SK-MEL-5 (cell line): ENCODE measurements at regions not wholly inside any gene's neighbourhood (a gene's known extent, or its start where the extent isn't known, plus 50 kb on each side); places are given as distances from the start of the nearest gene placed in this dataset.
"Not testable (repeated sequence)": the region's sequence is repeated elsewhere in the genome, so short reads cannot be mapped to it uniquely, and the experiment has no call there.

Experiments used
- DNase-seq: peaks from one replicate; pipeline ENCODE4 v3.0.0-alpha.2; 2016; ENCODE audit warnings: low read depth, low spot score
- in situ Hi-C: cut with HindIII; loops from 2 replicates; pipeline ENCODE4 v1.10.0; 2016; ENCODE audit warnings: low sequenced_read_pairs, high pct_unique_total_duplicates, low pct_unique_long_range_greater_than_20kb

DNA sequence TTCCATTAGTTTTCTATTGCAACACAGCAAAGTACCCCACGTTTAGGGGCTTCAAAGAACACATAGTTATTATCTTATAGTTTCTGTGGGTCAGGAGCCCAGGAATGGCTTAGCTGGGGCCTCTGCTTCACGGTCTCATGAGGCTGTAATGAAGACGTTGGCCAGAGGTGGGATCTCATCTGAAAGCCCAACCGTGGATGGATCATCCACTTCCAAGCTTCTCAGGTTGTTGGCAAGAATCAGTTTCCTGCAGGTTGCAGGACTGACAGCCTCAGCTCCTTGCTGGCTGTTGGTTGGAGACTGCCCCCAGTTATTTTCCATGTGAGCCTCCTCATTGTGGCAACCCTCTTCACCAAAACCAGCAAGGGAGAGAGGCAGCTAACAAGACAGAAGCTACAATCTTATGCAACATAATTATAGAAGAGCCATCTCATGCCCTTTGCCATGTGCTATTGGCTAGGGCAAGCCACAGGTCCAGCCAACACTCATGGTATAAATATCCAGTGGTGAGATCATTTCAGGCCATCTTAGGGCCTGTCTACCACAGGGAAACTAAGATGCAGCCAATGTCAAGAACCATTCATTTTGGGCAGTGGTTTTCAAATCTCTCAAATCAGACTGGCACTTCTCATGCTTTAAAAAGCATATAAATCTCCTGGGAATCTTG lies 452.4 kb downstream of the MED13L start:
- DNase-seq, result no peak
- in situ Hi-C loops, result no loop called here

DNA sequence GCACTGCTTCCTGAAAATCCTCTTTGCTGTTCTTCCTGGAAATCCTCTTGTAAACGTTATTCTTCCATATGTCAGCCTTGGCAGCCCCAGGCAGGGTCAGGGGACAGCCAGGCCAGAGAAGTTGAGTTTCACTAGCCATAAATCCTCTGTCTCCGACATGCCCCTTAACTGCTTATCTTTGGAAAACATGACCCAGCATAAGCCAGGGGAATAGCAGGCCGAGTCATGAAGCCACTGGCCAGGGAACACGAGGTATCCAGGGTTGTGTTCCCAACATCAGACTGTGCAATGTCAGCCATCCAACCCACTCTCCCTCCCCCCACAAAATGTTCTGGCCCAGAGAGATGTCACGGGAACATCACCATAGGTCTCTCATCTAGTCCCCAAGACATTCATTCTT lies 453.9 kb downstream of the MED13L start:
- DNase-seq, result no peak

DNA sequence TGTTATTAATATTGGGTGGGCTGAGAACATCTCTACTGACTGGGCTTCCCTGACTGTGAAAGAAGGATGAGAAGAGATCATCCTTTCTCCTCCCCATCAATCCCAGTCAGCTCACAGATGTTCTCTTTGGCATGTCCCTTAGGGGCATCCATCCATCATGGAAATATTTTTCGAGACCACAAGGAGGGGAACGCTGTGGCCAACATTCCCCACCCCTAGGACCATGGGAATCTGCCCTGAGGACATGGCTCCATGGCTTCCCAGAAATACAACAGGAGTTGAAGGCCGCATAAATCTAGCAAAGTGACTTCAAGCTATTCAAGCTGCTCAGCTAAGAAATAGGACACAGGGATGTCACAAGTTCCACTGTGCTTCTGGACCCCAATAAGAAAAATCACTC lies 456.8 kb downstream of the MED13L start:
- in situ Hi-C loops, result no loop called here
- no peak for DNase-seq

More for the DNA sequence above, 453.9 kb downstream of the MED13L start:
- in situ Hi-C loops, result no loop called here

DNA sequence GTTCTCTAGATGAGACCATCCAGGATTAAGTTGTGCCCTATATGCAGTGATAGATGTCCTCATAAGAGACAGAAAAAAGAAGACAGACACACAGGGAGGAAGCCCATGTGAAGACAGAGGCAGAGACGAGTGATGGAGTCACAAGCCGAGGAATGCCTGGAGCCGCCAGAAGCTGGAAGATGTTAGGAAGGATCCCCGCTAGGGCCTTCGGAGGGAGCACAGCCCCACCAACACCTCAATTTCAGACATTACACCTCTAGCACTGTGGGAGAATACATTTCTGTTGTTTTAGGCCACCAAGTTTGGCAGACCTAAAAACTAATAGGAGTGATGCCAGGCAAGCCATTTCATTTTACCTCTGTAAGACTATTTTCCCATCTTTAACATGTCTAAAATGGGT lies 458.5 kb downstream of the MED13L start:
- DNase-seq, result no peak
- in situ Hi-C loops, result no loop called here

DNA sequence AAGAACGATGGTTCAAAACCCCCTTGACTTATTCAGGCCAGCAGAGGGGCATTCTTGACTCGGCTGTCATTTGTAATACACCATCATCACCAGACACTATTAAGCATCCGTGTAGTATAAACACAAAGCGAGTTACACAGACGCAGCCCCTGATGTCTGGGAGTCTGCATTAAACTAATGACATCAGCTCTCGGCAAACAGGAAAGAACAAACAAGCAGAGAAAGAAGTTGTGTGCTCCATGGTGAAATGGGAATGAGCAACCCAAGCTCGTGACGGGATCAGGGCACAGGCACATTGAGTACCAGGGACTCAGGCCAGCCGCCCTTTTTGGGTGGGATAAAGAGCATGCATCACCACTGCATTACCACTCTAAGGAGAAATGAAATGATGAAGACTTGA lies 460.1 kb downstream of the MED13L start:
- in situ Hi-C loops, result no loop called here
- no peak for DNase-seq

GRCh38 chr12:115815924-115816323 lies 461.6 kb downstream of the MED13L start:
- in situ Hi-C loops, result no loop called here
- DNase-seq, result no peak

DNA sequence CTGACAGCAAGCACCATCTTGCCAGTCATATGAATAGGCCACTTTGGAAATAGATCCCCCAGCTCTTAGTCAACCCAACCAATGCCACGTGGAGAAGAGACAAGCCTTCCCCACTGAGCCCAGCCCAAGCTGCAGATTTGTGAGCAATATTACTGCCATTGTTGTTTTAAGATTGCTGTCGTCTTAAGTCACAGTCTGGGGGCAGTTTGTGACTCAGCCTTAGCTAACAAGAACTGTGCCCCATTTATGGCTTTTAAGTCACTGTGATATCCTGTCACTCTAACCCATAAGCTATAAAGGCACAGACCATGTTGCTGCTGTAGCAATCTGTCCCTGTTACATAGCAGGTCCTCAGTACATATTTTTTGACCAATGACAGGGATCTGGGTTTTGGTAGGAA lies 464.2 kb downstream of the MED13L start:
- DNase-seq, result no peak
- in situ Hi-C loops, result no loop called here

GRCh38 chr12:115811929-115812328 lies 465.6 kb downstream of the MED13L start:
- in situ Hi-C loops, result no loop called here
- DNase-seq, result no peak

GRCh38 chr12:115811045-115811444 lies 466.4 kb downstream of the MED13L start:
- no peak for DNase-seq
- in situ Hi-C loops, result no loop called here

GRCh38 chr12:115810122-115810901 lies 467.2 kb downstream of the MED13L start:
- DNase-seq, result no peak
- in situ Hi-C loops, result no loop called here

- DNase-seq, result no peak
- in situ Hi-C loops, result no loop called here
Observed at GRCh38 chr12:115806000-115806399, 471.5 kb downstream of the MED13L start.

DNA sequence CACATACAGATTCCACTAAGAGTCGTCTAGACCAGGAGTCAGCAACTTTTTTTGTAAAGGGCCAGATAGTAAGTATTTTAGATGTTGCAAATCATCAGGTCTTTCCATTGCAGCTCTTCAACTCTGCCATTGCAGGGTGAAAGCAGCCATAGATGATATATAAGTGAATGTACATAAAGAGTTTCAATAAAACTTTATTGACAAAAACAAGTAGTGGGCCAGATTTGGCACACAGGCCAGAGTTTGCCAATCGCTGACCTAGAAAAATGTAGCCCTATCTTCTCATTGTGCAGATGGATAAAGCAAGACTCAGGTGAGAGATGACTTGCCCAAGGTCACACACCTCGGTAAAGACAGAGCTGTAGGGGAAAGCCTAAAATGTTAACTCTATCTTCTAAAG lies 474.7 kb downstream of the MED13L start:
- in situ Hi-C loops, result no loop called here

GRCh38 chr12:115801871-115802270 lies 475.6 kb downstream of the MED13L start:
- in situ Hi-C loops, result no loop called here

More for the DNA sequence above, 474.7 kb downstream of the MED13L start:
- no peak for DNase-seq

DNA sequence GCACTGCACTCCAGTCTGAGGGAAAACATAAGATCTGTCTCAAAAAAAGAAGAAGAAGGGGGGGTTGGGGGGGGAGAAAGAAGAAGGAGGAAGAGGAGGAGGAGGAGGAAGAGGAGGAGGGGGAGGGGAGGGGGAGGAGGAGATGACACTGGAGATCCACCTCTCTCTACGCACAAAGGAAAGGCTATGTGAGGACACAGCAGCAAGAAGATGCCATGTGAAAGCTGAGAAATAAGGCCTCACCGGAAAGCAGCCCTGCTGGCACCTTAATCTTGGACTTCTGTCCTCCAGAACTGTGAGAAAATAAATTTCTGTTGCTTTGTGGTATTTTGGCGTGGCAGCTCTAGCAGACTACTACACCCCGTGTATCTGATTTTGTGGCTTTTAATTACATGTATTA lies 477.9 kb downstream of the MED13L start:
- in situ Hi-C loops, result no loop called here
- no peak for DNase-seq

More at GRCh38 chr12:115801871-115802270, 475.6 kb downstream of the MED13L start:
- DNase-seq, result no peak

DNA sequence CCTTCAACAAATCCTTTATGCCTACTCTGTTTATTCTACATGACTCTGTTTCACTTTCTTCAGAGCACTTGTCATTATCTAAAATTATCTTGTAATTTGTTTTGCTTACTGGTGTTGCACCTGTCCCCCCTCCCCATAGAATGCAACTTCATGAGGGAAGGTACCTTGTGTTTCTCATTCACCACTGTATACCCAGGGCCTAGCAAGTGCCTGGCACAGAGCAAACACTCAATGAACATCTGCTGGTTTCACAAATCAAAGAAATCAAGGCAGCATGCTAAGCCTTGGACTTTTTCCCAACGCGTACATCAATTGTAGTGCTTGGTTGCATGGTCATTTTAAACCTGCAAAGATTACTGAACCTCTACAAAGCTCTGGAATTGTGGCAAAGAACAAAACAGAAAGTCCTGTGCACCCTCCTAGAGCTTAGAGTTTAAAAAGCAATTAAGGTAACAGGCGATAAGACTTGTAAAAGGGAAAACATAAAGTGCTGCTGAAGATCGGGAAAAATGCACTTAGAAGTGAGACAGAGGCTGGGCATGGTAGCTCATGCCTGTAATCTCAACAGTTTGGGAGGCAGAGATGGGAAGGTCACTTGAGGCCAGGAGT lies 479.1 kb downstream of the MED13L start:
- no peak for DNase-seq
- in situ Hi-C loops, result no loop called here

DNA sequence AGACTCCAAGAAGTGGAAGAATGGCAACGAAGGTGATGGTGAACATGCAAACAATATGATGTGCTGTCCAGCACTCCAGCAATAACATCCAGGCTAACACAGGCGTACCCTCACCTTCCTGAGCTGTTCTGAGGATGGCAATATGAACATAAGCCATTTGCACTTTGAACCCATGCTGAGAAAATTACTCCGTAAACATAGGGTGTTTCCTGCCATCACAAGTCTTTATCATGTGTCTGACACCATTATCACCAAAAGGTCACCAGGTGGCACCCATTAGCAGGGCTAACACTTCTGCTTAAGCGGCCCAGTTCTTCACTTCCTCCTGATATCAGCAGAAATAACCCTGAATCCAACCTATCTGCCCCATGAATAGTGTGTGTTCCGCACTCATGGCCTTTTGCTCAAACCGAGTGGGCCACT lies 482.8 kb downstream of the MED13L start:
- DNase-seq, result no peak
- in situ Hi-C loops, result no loop called here

DNA sequence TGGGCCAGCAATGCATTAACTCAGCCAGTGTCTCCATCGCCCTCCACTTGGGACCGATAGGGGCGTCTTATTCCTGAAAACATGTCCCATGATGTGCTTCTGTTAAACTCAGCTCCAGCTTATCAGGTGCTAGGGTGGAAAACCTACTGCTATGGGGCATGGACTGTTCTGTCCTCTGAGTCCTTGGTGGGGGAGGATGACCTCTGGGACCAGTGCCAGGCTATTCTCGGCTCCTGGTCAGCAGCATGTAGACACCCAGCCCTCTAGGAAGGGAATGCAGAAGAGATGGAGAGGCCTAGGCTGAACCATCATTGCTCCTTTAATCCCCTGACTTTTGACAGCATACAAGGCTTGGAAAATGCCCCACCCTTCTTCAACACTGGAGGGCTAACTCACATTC lies 486.2 kb downstream of the MED13L start:
- DNase-seq, result no peak
- in situ Hi-C loops, result no loop called here

DNA sequence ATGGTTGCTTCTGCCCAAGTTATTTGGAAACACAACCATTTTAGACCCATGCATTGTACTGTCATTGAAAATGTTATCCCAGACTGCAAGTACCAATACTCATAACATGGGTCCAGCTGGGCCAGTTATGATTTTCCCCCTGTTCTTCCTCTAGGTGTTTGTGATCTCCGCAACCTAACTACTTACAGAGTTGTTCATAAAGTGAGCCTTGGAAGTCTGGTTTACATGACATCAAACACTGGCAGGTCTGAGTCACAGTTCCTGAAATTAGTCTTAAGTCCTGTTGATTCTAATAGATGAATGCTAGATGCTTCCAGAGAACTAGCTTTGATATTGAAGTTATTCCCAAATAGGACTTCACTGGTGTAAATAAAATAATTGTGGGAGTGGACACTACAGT lies 487.0 kb downstream of the MED13L start:
- in situ Hi-C loops, result no loop called here
- no peak for DNase-seq

DNA sequence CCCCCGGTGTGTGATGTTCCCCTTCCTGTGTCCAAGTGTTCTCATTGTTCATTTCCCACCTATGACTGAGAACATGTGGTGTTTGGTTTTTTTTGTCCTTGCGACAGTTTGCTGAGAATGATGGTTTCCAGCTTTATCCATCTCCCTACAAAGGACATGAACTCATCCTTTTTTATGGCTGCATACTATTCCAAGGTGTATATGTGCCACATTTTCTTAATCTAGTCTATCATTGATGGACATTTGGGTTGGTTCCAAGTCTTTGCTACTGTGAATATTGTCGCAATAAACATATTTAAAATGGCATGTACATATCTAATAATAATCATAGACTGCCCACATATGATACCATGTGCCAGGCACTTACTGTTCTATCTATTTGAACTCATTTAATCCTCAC lies 491.0 kb downstream of the MED13L start:
- DNase-seq, in situ Hi-C loops: not testable (repeated sequence)
